SIG-M5 treated with dmso at 0.1 percent for 504 hours (cell line): ENCODE measurements at regions not wholly inside any gene's neighbourhood (a gene's known extent, or its start where the extent isn't known, plus 50 kb on each side); places are given as distances from the start of the nearest gene placed in this dataset.

Experiments used
- DNase-seq: peaks from one replicate; lab custom pipeline; 2025; ENCODE audit not compliant: unreplicated experiment; lab: John Stamatoyannopoulos, UW

DNA sequence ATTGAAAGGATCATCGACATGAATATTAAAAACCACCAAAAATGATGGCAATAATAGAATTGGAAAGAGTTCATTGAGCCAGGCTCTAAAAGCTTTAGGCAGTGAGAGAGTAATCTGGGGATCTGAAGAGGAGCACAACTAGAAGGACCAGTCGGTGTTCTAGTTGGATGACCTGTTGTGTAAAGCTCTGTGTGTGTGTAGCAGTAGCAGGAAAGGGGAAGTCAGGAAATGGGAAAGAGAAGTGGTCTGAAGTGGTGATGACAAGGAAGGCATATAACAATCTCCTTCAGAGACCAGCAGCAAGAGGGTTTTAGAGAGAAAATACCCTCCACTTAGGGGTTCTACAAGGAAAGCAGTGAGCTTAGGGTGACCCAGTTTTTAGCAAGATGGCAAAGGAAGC, 539.2 kb downstream of the HTR7 start:
- DNase-seq = peak; percentile 2

DNA sequence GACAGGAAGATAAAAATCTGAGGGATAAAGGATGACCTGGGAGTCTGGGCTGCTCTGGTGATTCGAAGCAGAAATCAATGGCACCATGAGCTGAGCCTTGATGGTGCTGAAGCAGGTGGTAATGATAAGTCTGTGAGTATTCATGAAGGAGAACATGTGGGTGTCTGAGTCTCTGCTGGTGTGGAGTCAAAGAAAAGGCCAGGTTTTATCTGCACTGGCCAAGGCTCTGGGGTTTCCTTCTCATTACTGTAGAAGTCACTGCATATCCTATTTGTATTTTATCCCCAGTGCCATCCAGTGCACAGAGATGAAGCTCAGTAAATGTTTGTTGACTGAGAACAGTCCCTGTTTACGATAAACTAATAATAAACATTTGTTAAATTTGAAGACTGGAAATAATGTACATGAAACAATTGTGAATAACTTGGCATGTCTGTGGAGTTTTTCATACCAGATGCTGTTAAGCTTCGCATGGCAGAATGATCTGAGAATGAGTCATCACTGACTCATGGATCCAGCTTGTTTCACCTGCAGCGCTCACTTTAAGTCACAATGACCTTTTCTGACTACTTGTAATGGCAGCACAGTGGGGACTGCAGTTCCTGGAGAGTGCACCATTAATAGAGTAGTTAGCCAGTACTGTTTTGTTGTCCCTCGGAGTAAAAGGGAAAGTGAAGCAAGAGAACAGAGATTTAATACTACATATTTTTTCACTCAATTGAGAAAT, 538.5 kb downstream of the HTR7 start:
- peak; percentile 17 for DNase-seq

DNA sequence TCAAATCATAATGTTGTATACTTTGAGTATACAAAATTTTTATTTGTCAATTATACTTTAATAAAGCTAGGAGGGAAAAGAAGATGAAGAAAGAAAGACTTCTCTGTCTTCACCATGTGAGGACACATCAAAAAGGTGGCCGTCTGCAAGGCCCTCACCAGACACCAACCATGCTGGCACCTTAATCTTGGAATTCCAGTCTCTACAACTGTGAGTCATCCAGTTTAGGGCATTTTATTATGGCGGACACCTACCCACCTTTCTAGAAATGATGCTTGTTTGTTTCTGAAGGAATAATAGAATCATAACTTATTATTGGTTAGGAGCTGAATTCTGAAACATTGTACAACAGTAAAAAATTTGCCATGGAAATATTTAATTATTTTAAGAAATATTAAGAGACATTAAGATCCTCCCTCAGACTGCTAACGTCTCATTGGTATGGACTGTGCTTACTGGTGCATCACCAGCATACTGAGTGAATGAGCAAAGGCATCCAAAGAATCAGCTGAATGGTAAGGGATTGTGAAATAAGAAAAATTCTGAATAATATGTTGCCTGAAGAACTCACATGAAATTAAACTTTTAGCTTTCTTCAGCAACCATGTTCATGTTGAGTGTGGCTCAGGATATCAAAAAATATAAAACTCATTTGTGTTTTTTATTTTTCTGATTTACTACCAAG, 536.6 kb downstream of the HTR7 start:
- no peak for DNase-seq

DNA sequence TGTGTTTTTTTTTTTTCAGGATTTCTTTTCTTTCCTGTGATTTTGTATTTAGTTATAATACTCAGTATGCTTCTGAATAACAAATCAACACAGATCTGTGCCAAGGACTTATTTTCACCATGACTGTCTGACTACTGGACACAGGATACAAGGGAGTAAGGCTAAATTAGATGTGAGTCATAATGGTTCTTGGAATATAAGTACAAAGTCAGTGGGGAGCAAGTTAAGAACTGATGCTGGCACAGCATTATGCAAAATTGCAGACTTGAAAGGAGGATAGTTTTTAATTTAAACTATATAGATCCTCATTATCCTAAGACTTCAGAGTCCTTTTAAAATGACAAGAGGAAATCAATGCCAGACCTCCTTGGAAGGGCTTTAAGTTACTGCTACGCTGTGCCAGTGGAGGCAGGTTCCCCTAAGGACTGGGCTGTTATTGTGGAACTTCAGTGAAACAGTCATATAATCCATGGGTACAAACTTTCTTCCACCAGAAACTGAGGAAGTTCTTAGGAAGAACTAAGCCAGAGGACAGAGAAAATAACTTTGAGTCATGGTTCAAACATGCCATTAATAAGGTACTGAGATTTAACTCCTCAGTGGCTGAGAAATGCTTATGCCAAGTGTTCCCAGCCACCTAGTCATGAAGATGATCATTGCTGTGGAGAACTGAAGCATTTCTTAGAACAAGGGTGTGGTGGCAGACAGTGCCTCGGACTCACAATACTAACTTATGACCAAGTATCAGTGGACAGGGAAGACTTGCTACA, 531.2 kb downstream of the HTR7 start:
- no peak for DNase-seq

DNA sequence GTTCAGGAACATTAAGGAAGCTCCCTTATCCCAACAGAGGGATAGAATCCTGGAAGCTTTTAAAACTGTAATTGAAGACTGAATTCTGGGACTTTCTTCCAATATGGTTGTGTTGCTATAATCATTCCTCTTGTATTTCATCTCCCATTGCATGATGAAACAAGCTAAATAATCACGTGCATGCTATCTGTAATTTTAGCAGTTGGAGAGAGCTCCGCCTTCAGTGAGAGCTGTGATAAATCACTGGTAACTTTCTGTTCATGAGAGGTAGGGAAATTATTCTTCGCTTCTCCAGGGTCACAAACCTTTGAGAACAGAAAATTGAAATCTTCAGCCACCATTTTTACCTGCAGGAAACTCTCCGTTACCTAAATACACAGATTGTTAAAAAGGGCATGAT, 530.2 kb downstream of the HTR7 start:
- no peak for DNase-seq

DNA sequence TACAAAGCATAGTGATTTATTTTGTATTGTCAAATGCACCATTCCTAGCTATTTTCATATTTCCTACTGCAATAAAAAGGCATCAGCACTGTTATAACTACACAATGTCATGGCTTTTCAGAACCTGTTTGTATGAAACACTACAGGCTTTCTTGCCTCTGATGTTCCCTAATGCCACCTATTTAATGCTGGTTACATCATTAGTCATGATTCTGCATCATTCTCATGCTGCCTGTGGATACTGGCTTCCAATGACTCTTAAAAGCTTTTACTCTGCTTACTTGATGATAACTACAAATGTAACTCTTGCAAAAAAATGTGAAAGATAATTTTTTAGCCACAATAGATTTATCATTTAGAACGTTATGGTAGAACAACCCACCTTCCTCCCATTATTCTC, 529.4 kb downstream of the HTR7 start:
- no peak for DNase-seq

DNA sequence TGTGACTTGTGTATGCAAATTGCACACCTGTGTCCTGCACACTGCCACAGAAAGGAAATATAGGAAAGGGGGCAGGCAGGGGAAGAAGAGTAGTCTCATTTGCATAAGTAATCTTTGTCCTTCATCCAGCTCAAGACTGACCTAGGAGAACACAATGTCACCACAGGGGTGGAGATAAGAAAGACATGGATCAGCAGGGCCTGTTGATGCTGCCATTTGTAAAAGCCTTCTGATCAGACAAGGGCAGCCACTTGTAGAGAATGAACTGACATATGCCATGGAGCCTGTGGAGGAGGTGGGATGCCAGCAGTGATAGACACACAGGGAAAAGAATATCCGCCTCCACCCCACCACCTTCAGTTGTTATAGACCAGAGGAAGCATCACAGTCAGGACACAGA, 528.9 kb downstream of the HTR7 start:
- no peak for DNase-seq

DNA sequence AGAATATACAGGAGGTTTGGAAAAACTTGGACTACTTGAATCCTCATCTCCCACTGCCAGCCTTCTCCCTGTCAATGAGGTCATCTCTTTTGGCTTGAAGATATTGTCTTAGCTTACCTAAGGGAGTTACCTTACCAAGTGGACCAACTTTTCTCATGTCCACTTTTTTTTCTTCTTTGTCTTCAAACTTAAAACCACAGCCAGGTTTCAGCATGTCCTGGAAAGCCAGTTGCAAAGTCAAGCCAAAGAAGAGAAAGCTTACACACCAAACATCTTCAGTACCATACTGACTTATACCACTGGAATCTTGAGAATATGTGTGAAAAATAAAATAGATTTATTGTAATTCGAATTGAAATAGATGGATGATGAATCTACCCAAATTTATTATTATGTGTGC, 520.5 kb downstream of the HTR7 start:
- no peak for DNase-seq

DNA sequence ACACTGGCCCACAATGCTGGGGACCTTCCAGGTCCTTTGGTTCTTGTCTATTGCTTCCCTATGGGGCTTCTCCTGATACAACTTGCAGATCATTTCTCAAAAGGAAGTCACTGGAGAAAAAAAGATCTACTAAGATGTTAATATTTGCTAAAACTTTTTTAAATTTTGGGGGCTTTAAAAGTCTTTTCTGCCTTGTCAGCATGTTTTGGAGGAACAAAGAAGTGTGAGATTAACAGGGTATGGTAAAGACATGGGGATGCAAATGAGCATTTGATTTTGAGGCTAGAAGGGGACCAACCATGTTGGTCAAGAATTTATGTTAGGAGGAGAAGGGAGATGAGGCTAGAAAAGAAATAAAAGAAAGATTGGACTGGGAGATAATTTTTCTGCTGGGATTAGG, 515.4 kb downstream of the HTR7 start:
- DNase-seq = no peak

DNA sequence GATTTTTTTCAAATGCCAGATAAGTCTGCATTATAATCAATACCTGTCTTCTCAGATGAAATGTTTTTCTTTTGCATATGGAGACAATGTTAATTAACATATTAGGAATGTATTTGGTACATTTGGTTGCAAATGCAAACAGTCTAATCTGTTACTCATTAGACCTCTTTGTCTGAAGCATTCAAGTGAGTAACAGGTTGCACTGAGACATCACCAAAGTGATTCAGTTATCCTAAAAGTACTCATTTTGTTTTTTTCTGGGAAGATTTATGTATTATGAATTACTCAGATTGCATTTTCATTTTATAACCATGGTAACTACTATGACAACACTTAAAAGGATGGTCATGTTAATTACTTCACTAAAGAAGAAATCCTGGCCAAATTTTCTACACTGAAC, 513.6 kb downstream of the HTR7 start:
- no peak for DNase-seq

DNA sequence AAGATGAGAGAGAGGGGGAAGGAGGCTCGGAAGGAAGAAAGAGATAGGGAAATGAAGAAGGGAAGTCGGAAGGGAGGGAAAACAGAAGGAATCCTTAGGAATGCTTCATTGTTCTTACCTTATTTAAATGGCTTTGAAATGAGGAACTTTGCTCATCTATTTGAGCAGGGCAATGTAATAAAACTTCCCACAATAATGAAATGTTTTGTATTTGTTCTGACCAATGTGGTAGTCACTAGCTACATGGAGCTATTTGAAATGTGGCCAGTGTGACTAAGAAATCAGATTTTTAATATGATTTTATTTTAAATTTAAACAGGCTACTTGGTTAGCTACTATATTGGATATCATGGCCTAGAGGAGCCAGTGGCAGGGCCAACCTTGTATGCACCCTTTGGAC, 510.6 kb downstream of the HTR7 start:
- no peak for DNase-seq

DNA sequence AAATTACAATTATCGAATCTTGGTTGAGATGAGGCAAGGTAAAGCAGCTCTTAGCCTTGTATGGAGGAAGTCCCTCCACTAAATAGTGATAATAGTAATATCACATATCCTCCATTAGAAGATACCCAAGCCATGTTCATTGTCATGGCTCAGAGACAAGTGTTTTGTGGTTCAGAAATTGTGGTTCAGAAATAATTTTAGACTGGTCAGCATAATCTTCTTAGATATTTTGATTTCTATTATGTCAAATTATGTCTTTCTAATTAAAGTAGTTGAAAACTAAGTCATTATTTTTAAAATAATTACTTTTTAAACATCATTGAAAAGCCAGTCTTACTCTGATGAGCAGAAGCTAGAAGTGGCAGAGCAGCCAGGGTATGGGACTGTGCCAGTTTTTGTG, 507.7 kb downstream of the HTR7 start:
- no peak for DNase-seq

DNA sequence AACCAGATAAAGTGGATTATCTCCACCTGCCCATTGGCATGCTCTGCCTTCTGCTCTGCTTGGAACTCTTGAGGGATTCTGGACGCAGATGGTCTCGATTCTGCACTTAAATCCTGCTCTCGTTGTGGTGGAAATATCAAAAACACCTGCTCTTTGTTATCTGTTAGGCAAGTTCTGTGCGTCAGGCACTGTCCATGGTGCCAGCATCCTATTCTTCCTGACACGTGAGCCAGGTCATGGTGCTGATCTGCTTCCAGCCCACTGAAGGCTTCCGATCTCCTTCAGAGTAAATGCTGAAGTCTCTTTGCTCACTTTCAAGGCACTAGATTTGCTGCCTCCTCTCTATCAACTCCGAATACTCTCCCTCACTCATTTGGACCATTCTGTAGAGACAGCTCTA, 505.6 kb downstream of the HTR7 start:
- no peak for DNase-seq

DNA sequence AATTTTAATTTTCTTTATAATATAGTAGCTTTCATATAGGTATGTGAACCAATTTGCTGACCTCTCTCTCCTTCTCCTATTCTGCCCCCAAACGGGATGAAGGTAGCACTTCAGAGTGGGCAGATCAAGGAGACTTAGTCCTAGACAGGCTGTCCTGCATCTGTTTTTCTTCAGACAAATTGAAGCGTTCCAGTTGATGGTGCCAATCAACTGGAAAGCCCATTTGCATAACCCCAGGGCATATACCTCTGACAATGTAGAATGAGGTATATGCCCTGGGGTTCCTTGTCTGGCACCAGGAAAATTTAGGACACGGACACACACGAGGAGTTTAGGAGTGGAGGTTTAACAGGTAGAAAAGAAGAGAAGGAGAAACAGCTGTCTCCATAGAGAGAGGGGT, 502.9 kb downstream of the HTR7 start:
- no peak for DNase-seq

DNA sequence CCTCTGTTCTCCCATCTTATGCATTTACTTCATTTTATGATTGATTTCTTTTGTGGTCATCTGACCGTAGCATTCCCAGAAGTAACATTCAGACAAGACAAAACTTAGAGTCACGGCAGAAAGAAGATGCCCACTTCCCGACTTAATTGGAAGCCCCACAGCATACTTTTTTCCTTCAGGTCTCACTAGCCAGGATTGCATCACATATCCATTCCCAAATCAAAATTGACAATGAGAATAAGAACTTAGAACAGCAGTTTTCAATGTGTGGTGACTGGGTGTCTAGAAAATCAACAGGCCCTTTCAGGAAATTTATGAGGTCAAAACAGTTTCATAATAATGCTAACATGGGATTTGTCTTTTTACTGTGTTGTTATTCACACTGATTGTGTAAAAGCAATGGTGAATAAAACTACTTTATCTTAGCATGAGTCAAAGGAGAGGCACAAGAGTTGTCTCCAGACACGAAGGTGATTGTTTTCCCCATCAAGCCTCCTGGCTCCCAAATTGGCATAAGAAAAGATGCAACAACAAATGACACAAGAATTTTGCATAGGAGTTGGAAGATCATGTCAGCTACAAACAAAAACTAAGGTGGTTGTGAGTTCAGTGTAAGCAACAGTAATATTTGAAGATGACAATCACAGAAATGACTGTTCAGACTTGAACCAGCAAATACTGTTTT, 493.9 kb downstream of the HTR7 start:
- DNase-seq = no peak

DNA sequence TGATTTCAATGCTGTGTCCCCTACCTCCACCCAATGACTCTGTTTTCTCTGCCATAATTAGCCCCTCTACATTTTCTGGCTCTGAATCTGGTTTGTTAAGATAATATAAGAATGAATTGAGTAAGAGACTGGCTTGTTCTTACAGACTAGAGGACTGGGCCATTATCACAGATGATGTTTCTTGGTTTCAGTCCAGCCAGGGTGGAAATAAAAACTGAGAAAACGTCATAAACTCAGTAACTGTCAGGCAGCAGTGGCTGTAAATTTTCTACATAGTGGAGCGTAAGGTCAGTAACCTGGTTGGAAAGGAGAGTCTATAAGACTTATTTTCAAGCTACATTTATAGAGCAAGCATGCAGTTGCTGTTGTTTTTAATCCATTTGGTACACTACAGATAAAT, 485.4 kb downstream of the HTR7 start:
- no peak for DNase-seq

DNA sequence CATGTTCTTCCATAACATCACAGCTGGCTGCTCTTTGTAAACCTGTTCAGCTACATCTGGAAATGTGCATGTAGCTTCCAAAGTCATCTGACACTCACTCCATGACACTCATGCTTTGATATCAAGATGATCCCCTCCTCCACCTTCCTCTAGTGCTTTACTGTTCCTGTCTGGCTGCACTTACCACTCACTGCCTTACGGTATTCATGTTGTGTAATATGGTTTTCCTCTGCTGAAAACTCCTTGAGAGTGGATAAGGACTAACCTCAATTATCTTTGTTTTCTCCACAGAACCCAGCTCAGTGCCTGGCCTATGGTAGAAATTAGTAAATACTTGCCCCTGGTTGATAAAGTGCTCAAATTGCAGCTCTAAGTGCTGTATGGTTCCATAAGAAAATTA, 483.9 kb downstream of the HTR7 start:
- DNase-seq = no peak

DNA sequence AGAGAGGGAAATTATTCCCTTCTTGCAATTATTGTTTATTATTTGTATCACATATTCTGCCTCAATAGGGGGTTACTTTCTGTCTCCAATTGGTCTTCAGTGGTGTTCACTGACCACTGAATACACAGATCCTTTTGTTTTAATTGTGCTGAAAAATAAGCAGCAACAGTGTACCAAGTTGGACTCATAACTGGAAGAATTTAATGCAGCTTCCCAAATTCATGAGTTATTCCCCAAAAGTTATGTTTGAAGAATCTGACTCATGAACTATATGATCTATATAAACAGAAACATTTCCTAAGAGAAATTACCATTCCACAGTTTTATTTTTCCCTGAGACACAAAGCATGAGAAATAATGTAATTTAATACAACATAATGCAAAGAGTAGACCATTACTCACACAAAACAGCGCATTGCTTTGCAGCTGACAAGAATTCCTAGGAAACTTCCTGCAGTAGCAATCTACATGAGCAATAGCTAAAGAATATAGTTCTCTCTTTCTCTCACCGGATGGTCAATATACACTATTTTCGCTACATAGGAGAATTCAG, 479.2 kb downstream of the HTR7 start:
- DNase-seq = no peak

DNA sequence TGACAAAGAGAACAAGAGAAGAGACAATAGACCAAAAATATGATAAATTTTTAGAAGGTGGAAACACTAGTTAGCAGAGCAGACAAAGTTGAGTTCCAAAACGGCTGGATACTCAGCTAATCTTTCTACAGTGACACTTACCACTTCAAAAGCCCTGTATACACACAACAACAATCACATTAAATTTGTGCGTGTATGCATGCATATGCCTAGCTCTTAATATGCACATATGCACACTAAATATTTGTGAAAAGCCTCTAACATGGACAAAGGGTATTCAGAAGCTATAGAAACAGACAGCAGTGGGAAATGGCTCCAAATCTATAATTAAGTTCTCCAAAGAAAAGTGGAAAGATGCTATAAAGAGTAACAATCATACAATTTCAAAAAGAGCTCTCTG, 476.4 kb downstream of the HTR7 start:
- DNase-seq = no peak

DNA sequence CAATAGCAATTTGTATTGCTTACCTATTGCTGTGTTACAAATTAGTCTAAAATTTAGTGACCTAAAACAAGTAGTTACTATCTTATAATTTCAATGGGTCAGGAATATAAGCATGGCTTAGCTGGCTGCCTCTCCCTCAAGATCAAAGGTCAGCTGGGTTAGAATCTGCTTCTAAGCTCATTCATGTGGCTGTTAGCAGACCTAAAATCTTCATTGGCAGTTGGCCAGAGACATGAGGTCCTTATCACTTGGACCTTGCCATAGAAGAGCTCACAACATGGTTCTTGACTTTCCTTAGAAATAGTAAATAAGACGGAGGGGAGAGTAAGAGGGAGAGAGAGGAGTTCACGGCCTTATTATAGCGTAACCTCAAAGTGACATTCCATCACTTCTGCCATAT, 468.0 kb downstream of the HTR7 start:
- DNase-seq = no peak

DNA sequence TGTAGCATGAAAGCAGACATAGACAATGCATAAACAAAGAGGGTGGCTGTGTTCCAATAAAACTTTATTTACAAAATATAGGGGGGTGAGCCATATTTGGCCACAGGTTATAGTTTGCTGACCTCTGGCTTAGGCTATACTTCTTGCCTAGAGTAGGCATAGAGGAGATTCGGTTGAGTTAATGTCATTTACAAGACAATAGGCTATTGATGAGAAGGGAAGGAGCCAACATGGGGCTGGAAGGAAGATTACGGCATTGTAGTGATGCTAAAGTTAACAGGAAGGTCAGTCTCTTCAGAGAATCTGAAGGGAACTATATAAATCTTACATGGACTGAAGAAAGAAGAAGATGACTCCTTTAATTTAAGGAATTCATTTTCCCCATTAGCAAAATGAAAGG, 463.5 kb downstream of the HTR7 start:
- no peak for DNase-seq
